T-helper 17 cell (primary cell): ENCODE measurements at regions not wholly inside any gene's neighbourhood (a gene's known extent, or its start where the extent isn't known, plus 50 kb on each side); places are given as distances from the start of the nearest gene placed in this dataset.
"Not testable (repeated sequence)": the region's sequence is repeated elsewhere in the genome, so short reads cannot be mapped to it uniquely, and the experiment has no call there.

Source experiments
- ATAC-seq: fragments of 150-1000 bp; cut with Tn5 transposase; 2 replicates; pipeline ENCODE4 v1.10.0; 2021; ENCODE audit warnings: mild to moderate bottlenecking, moderate library complexity
- DNase-seq, 3 donors: peaks; one replicate each; pipeline versions ENCODE4 v3.0.0 to v3.0.0-alpha.2; 2020 to 2021
- H3K9me3 ChIP-seq: one replicate; pipeline ENCODE4 v1.7.0; 2013; ENCODE audit warnings: low read length, mild to moderate bottlenecking; ENCODE audit not compliant: control insufficient read depth, poor library complexity, severe bottlenecking
- H3K27ac Mint-ChIP-seq: one replicate; pipeline ENCODE4 v1.8.0; 2022; ENCODE audit warnings: mild to moderate bottlenecking, moderate library complexity, mixed read lengths
- H3K27me3 Mint-ChIP-seq: one replicate; pipeline ENCODE4 v1.8.0; 2022; ENCODE audit warnings: mixed read lengths
- H3K36me3 Mint-ChIP-seq: one replicate; pipeline ENCODE4 v1.8.0; 2022; ENCODE audit warnings: low read depth, mixed read lengths
- H3K4me1 Mint-ChIP-seq: one replicate; pipeline ENCODE4 v1.8.0; 2022; ENCODE audit warnings: mild to moderate bottlenecking, mixed read lengths
- H3K4me3 Mint-ChIP-seq: one replicate; pipeline ENCODE4 v1.8.0; 2022; ENCODE audit warnings: mild to moderate bottlenecking, moderate library complexity, mixed read lengths

GRCh38 chr6:168179702-168180382 lies 100.8 kb upstream of the FRMD1 start:
- H3K27me3 Mint-ChIP-seq, result peaks cover 19% of the 10 kb centered on the region
- no peak overlapping the region for H3K4me3 Mint-ChIP-seq
- DNase-seq, result no peak
- H3K36me3 Mint-ChIP-seq, result no peaks in the 10 kb centered on the region
- H3K9me3 ChIP-seq, result no peaks in the 10 kb centered on the region
- H3K4me1 Mint-ChIP-seq, result no peaks in the 10 kb centered on the region
- H3K27ac Mint-ChIP-seq, result no peak overlapping the region
- ATAC-seq, result no peak

- Mint-ChIP-seq H3K4me1 (no peaks in the 10 kb centered on the region), H3K36me3 (no peaks in the 10 kb centered on the region), H3K27me3 (peaks cover 25% of the 10 kb centered on the region), H3K27ac (no peak overlapping the region), H3K4me3 (no peak overlapping the region)
- DNase-seq (no peak), ATAC-seq (no peak)
- H3K9me3 ChIP-seq, result no peaks in the 10 kb centered on the region
Observed at GRCh38 chr6:168179133-168179532, 100.1 kb upstream of the FRMD1 start.

GRCh38 chr6:168177103-168177891 lies 98.3 kb upstream of the FRMD1 start:
- Mint-ChIP-seq H3K27ac (no peak overlapping the region), H3K27me3 (peaks cover 35% of the 10 kb centered on the region), H3K4me3 (no peak overlapping the region), H3K4me1 (no peaks in the 10 kb centered on the region), H3K36me3 (no peaks in the 10 kb centered on the region)
- no peak for DNase-seq
- no peak for ATAC-seq
- H3K9me3 ChIP-seq, result no peaks in the 10 kb centered on the region

GRCh38 chr6:168171673-168172353 lies 92.8 kb upstream of the FRMD1 start:
- H3K36me3 Mint-ChIP-seq, result no peaks in the 10 kb centered on the region
- H3K27me3 Mint-ChIP-seq, result peaks cover 21% of the 10 kb centered on the region
- ATAC-seq (no peak), DNase-seq (no peak)
- H3K4me3 Mint-ChIP-seq, result no peak overlapping the region
- peaks cover 2% of the 10 kb centered on the region for H3K9me3 ChIP-seq
- no peaks in the 10 kb centered on the region for H3K4me1 Mint-ChIP-seq
- H3K27ac Mint-ChIP-seq, result no peak overlapping the region

GRCh38 chr6:168170841-168171601 lies 92.0 kb upstream of the FRMD1 start:
- DNase-seq (no peak), ATAC-seq (no peak)
- H3K27ac Mint-ChIP-seq, result no peak overlapping the region
- H3K4me1 Mint-ChIP-seq, result no peaks in the 10 kb centered on the region
- H3K4me3 Mint-ChIP-seq, result no peak overlapping the region
- H3K36me3 Mint-ChIP-seq, result no peaks in the 10 kb centered on the region
- peaks cover 21% of the 10 kb centered on the region for H3K27me3 Mint-ChIP-seq
- H3K9me3 ChIP-seq, result peaks cover 2% of the 10 kb centered on the region

GRCh38 chr6:168169624-168170023 lies 90.6 kb upstream of the FRMD1 start:
- ATAC-seq, result no peak

GRCh38 chr6:168168936-168169335 lies 89.9 kb upstream of the FRMD1 start:
- H3K27ac Mint-ChIP-seq, DNase-seq, H3K4me3 Mint-ChIP-seq, H3K36me3 Mint-ChIP-seq, ATAC-seq, H3K9me3 ChIP-seq, H3K4me1 Mint-ChIP-seq: not testable (repeated sequence)
- H3K27me3 Mint-ChIP-seq, result peaks cover 28% of the 10 kb centered on the region

More at GRCh38 chr6:168169624-168170023, 90.6 kb upstream of the FRMD1 start:
- H3K4me1 Mint-ChIP-seq, result no peaks in the 10 kb centered on the region
- peaks cover 2% of the 10 kb centered on the region for H3K9me3 ChIP-seq
- H3K27me3 Mint-ChIP-seq, result peaks cover 32% of the 10 kb centered on the region
- no peaks in the 10 kb centered on the region for H3K36me3 Mint-ChIP-seq
- no peak overlapping the region for H3K4me3 Mint-ChIP-seq
- no peak for DNase-seq
- H3K27ac Mint-ChIP-seq, result no peak overlapping the region

- not testable (repeated sequence) for DNase-seq, H3K27ac Mint-ChIP-seq, H3K36me3 Mint-ChIP-seq, ATAC-seq, H3K4me1 Mint-ChIP-seq, H3K4me3 Mint-ChIP-seq, H3K9me3 ChIP-seq
- peaks cover 26% of the 10 kb centered on the region for H3K27me3 Mint-ChIP-seq
Observed at GRCh38 chr6:168168330-168168729, 89.3 kb upstream of the FRMD1 start.

GRCh38 chr6:168167431-168168315 lies 88.7 kb upstream of the FRMD1 start:
- H3K27me3 Mint-ChIP-seq, result peaks cover 27% of the 10 kb centered on the region
- ATAC-seq (no peak), DNase-seq (no peak)
- H3K9me3 ChIP-seq, result peaks cover 2% of the 10 kb centered on the region
- H3K4me1 Mint-ChIP-seq, result no peaks in the 10 kb centered on the region
- H3K36me3 Mint-ChIP-seq, result no peaks in the 10 kb centered on the region
- no peak overlapping the region for H3K4me3 Mint-ChIP-seq
- H3K27ac Mint-ChIP-seq, result no peak overlapping the region

GRCh38 chr6:168166627-168167026 lies 87.6 kb upstream of the FRMD1 start:
- H3K27ac Mint-ChIP-seq, result no peak overlapping the region
- ATAC-seq (no peak), DNase-seq (no peak)
- H3K27me3 Mint-ChIP-seq, result peaks cover 32% of the 10 kb centered on the region
- H3K36me3 Mint-ChIP-seq, result no peaks in the 10 kb centered on the region
- H3K9me3 ChIP-seq, result peaks cover 2% of the 10 kb centered on the region
- no peak overlapping the region for H3K4me3 Mint-ChIP-seq
- H3K4me1 Mint-ChIP-seq, result no peaks in the 10 kb centered on the region

GRCh38 chr6:168165891-168166290 lies 86.9 kb upstream of the FRMD1 start:
- Mint-ChIP-seq H3K4me3 (no peak overlapping the region), H3K36me3 (no peaks in the 10 kb centered on the region), H3K4me1 (no peaks in the 10 kb centered on the region), H3K27me3 (peaks cover 32% of the 10 kb centered on the region), H3K27ac (no peak overlapping the region)
- H3K9me3 ChIP-seq, result peaks cover 2% of the 10 kb centered on the region
- ATAC-seq (no peak), DNase-seq (no peak)

- Mint-ChIP-seq H3K27me3 (peaks cover 28% of the 10 kb centered on the region), H3K4me1 (no peaks in the 10 kb centered on the region), H3K27ac (no peak overlapping the region), H3K4me3 (no peak overlapping the region), H3K36me3 (no peaks in the 10 kb centered on the region)
- DNase-seq, result no peak
- no peak for ATAC-seq
- peaks cover 2% of the 10 kb centered on the region for H3K9me3 ChIP-seq
Observed at GRCh38 chr6:168165373-168165772, 86.4 kb upstream of the FRMD1 start.
